GM12875 (cell line): ENCODE measurements at regions not wholly inside any gene's neighbourhood (a gene's known extent, or its start where the extent isn't known, plus 50 kb on each side); places are given as distances from the start of the nearest gene placed in this dataset.

Source experiments
- H3K4me3 ChIP-seq: one replicate; pipeline ENCODE4 v1.5.1; 2011; ENCODE audit warnings: low read depth, low read length, control low read depth
- TF ChIP-seq, protein P1 (sequence below): IDR thresholded peaks from 2 replicates; pipeline ENCODE4 v1.5.1; 2011; ENCODE audit warnings: low read depth, mild to moderate bottlenecking, control low read depth, inconsistent platforms, low read length, moderate library complexity, borderline replicate concordance; ENCODE audit not compliant: insufficient read depth

DNA sequence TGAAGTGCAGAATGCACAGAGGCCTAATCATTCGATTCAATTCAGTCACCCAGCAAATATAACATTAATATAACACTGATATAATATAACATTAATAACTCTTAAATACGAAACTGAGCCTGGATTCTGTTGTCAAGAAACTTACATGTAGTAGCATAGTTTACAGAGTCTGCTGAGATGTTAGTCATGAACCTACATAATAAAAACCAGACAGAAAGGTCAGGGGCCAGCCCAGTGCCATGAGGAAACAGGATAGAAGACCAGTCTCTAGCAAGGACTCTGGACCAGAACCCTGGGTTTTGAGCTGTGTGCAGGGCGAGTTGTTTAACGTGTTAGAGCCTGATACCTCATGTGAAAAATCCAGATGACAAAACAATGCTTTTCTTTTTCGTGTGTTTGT is 234.7 kb downstream of the NR2F1-AS1 start:
- no peak overlapping the region for H3K4me3 ChIP-seq
- TF ChIP-seq, protein P1, sequence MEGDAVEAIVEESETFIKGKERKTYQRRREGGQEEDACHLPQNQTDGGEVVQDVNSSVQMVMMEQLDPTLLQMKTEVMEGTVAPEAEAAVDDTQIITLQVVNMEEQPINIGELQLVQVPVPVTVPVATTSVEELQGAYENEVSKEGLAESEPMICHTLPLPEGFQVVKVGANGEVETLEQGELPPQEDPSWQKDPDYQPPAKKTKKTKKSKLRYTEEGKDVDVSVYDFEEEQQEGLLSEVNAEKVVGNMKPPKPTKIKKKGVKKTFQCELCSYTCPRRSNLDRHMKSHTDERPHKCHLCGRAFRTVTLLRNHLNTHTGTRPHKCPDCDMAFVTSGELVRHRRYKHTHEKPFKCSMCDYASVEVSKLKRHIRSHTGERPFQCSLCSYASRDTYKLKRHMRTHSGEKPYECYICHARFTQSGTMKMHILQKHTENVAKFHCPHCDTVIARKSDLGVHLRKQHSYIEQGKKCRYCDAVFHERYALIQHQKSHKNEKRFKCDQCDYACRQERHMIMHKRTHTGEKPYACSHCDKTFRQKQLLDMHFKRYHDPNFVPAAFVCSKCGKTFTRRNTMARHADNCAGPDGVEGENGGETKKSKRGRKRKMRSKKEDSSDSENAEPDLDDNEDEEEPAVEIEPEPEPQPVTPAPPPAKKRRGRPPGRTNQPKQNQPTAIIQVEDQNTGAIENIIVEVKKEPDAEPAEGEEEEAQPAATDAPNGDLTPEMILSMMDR: no peak

DNA sequence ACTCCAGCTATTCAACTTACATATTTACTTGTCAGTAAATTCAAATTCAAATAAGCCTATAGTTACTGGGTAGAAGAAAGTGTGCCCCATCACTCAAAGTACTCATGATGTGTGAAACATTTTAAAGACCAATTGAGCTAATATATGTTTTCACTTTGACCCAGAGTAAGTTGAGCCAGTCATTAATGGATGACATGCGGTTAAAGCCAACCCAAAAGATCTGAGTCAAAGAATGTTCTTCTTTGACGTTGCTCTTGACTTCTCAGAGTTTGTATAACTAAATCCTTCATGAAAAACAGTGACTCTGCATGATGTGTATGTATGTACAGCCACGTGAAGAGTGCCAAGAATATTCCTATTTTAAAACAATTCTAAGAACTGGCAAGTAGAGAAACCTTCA is 237.4 kb downstream of the NR2F1-AS1 start:
- no peak overlapping the region for H3K4me3 ChIP-seq
- TF ChIP-seq, protein P1: no peak

DNA sequence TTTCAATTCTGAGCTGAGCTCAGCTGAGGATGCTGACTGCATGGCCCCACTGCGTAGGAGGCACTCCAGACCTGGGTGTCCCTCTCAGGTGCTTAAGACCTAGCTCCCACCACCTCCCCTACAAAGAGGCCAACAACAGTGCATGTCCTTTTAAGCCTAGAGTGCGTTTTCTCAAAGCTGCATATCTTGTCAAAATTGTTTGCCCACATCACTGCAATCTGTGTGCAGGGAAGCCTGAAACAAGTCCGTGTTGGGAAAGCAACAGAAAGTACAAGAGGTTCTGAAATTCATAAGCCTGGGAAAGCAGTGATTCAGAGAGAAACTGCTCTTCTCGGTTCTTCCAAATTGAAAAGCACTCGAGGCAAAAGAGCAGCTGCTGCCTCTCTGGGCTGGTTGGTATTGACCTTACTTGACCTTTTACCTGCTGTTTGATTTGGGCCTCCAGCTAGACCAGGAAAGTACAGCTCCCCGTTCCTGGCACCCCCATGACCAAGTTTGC is 238.4 kb downstream of the NR2F1-AS1 start:
- no peak overlapping the region for H3K4me3 ChIP-seq
- TF ChIP-seq, protein P1: no peak

DNA sequence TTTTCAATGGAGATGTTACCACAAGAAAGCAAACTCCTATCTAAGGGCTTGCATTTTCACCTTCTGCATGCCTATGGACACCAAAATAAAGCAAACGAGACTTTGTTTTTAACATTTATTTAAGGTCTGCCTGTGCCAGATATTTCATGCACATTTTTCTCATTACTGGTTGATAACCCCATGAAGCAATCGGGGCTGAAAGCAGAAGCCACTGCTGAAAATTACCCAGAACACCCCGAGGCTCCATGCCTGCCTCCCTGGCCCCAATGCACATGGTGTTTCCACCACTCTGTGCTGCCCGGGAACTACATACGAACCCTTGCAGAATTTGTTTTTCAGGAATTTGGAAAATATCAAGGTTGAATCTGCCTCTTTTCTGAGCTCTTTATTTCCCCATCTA is 240.1 kb downstream of the NR2F1-AS1 start:
- TF ChIP-seq, protein P1: no peak
- no peak overlapping the region for H3K4me3 ChIP-seq

DNA sequence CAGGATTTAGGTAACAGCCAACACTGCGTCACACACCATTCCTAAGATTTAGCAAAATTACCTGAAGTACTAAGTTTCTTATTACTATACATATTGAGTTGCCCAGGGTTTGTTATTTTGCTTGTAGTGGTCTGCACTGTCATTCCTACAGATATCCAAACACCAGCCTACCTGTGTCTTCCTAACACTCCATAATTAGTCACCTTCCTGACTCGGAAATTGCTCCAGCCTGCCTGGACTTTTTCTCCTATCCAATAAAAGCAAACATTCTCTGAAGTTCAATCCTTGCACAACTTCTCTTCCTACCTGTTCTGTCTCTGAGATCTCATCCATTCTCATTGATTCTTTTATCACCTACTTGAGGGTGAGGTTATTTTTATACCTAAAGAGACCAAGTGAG is 243.9 kb downstream of the NR2F1-AS1 start:
- no peak overlapping the region for H3K4me3 ChIP-seq
- TF ChIP-seq, protein P1: no peak

DNA sequence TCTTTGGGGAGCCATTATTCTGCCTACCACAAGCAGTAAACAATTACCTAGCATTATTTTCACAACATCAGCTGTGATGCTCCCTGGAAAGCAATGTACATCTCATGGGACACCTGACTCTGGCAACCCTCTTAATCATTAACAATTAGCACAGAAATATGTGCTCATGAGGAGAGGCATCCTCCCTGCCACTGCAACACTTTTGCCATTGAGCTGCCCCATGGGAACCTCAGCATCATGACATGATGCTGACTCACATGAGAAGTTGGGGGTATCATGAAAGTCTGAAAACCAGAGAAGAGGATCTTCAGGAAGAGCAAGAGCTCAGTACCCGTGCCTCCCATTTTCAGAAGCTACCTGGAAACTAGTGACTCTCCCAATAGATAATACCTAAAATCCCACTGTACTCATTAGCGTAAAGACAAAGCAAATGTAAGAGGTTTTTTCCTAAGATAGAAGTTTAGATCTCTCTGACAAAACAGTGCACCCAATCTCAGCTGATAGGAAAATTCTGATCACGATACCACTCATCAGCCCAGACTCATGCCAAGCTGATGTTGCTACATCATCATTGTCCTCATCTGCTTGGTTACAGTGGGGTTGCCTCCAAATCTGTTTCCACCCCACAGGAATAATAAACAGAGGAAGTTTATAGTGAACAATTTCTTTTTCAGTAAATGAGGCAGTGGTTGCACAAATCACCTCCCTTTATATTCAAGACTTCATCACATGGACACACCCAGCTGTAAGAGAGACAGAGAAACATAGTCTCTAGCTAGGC is 244.5 kb downstream of the NR2F1-AS1 start:
- H3K4me3 ChIP-seq: no peak overlapping the region
- TF ChIP-seq, protein P1: no peak

DNA sequence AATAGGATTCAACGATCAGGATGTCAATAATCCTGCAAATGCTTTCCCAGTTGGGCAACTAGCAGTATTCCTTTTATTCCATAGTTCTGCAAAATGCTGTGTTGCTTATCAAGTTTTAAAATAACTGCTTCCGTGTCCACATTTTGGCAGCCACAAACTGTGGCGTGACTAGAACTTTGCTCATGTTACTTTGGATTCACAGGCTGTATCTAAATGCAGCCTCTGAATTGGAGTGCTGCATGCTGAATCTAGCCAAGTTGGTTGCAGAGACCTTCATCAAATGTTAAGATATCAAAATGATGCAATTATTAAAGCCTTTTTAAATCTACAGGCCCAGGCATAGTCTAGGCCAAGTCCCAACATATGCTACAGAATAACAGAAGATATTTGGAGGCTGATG is 249.2 kb downstream of the NR2F1-AS1 start:
- TF ChIP-seq, protein P1: no peak
- no peak overlapping the region for H3K4me3 ChIP-seq
